ENCODE measurements at regions not wholly inside any gene's neighbourhood (a gene's known extent, or its start where the extent isn't known, plus 50 kb on each side); places are given as distances from the start of the nearest gene placed in this dataset.

GRCh38 chr20:57781901-57782300, 72.1 kb upstream of the PMEPA1 start:
- TF ChIP-seq, protein P1, sequence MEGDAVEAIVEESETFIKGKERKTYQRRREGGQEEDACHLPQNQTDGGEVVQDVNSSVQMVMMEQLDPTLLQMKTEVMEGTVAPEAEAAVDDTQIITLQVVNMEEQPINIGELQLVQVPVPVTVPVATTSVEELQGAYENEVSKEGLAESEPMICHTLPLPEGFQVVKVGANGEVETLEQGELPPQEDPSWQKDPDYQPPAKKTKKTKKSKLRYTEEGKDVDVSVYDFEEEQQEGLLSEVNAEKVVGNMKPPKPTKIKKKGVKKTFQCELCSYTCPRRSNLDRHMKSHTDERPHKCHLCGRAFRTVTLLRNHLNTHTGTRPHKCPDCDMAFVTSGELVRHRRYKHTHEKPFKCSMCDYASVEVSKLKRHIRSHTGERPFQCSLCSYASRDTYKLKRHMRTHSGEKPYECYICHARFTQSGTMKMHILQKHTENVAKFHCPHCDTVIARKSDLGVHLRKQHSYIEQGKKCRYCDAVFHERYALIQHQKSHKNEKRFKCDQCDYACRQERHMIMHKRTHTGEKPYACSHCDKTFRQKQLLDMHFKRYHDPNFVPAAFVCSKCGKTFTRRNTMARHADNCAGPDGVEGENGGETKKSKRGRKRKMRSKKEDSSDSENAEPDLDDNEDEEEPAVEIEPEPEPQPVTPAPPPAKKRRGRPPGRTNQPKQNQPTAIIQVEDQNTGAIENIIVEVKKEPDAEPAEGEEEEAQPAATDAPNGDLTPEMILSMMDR (conservative IDR thresholded peaks at IDR 0.05; ENCODE audit: low read length) = no peak
- no peak for TF ChIP-seq EZH2phosphoT487 (IDR thresholded peaks at IDR 0.05; ENCODE audit: borderline replicate concordance)
